ENCODE measurements at regions not wholly inside any gene's neighbourhood (a gene's known extent, or its start where the extent isn't known, plus 50 kb on each side); places are given as distances from the start of the nearest gene placed in this dataset.

- Histone ChIP-seq H3K4me3 (no peak overlapping the region), H3K4me1 (no peaks in the 10 kb centered on the region), H3K9me3 (peaks cover 14% of the 10 kb centered on the region), H3K4me2 (no peak overlapping the region), H3K27ac (no peak overlapping the region)
- CTCF ChIA-PET: no interaction called here
- TF ChIP-seq RAD21 (conservative IDR thresholded peaks at IDR 0.05 in 1 of 2, IDR thresholded peaks at IDR 0.05 in 1 of 2) (no peak), EHMT2 (IDR thresholded peaks at IDR 0.05; ENCODE audit: low read depth) (no peak), CTCF (IDR thresholded peaks at IDR 0.05) (no peak), HMGXB4 (CRISPR knock-in tag; IDR thresholded peaks at IDR 0.05; ENCODE audit: borderline replicate concordance) (no peak), TFCP2L1 (CRISPR knock-in tag; IDR thresholded peaks at IDR 0.05) (no peak), HEYL (CRISPR knock-in tag; IDR thresholded peaks at IDR 0.05) (no peak), CHD2 (IDR thresholded peaks at IDR 0.05; ENCODE audit: low read length, partially characterized antibody) (no peak), PHF8 (IDR thresholded peaks at IDR 0.05; ENCODE audit: borderline replicate concordance, low read depth) (no peak)
- no peak for FAIRE-seq
- POLR2A ChIA-PET: no interaction called here
- no peak; a peak in 2 of 6 replicates for ATAC-seq
- no peak for DNase-seq (ENCODE audit: low read depth in 1 of 2, low spot score in 1 of 2)
- WGBS (ENCODE audit: missing lambda C conversion rate): 56% methylated on average over 4 of the region's 4 CpGs
Observed at GRCh38 chr2:8527031-8527430, 154.8 kb upstream of the ID2 start.

GRCh38 chr2:8527676-8528075, 154.2 kb upstream of the ID2 start:
- CTCF ChIA-PET: no interaction called here
- H3K4me3 ChIP-seq: no peak overlapping the region
- POLR2A ChIA-PET: no interaction called here
- H3K4me2 ChIP-seq: no peak overlapping the region
- no peak overlapping the region for H3K27ac ChIP-seq
- no peak for DNase-seq (ENCODE audit: low read depth in 1 of 2, low spot score in 1 of 2)
- H3K4me1 ChIP-seq: no peaks in the 10 kb centered on the region
- WGBS (ENCODE audit: missing lambda C conversion rate): 37% methylated on average over 4 of the region's 4 CpGs
- H3K9me3 ChIP-seq: peaks cover 16% of the 10 kb centered on the region
- peak in 1 of 2 experiments; percentile 25; a peak in 1 of 6 replicates for ATAC-seq
- FAIRE-seq: no peak
- TF ChIP-seq NFE2L2 (conservative IDR thresholded peaks at IDR 0.05; ENCODE audit: low read length) (no peak), POLR2A (IDR thresholded peaks at IDR 0.05; ENCODE audit: low read length) (no peak), CBX2 (IDR thresholded peaks at IDR 0.05; ENCODE audit: borderline replicate concordance, low read depth) (no peak)

GRCh38 chr2:8528863-8529262, 153.0 kb upstream of the ID2 start:
- TF ChIP-seq GATA3 (IDR thresholded peaks at IDR 0.05; ENCODE audit: borderline replicate concordance) (no peak), HDAC2 (IDR thresholded peaks at IDR 0.05) (no peak), RNF2 (IDR thresholded peaks at IDR 0.05; ENCODE audit: borderline replicate concordance, low read depth) (no peak), PBX3 (IDR thresholded peaks at IDR 0.05) (no peak), KDM5A (IDR thresholded peaks at IDR 0.05) (no peak), CEBPB (IDR thresholded peaks at IDR 0.05) (no peak)
- POLR2A ChIA-PET: no interaction called here
- Histone ChIP-seq H3K4me1 (no peaks in the 10 kb centered on the region), H3K9me3 (peaks cover 16% of the 10 kb centered on the region), H3K4me2 (no peak overlapping the region), H3K4me3 (no peak overlapping the region), H3K27ac (no peak overlapping the region)
- ATAC-seq (no peak), FAIRE-seq (no peak), DNase-seq (ENCODE audit: low read depth in 1 of 2, low spot score in 1 of 2) (no peak)
- 95% methylated on average over 3 of the region's 3 CpGs for WGBS (ENCODE audit: missing lambda C conversion rate)
- CTCF ChIA-PET: interaction anchor here (1.1 kb wide), 1 partner anchor 9 kb away, joined by 4 read pairs; no protein-coding TSS in a partner anchor
